DMS 273 (cell line): ENCODE measurements at regions not wholly inside any gene's neighbourhood (a gene's known extent, or its start where the extent isn't known, plus 50 kb on each side); places are given as distances from the start of the nearest gene placed in this dataset.

Source experiments
- DNase-seq: peaks from one replicate; lab custom pipeline; 2025; ENCODE audit not compliant: unreplicated experiment; lab: John Stamatoyannopoulos, UW

DNA sequence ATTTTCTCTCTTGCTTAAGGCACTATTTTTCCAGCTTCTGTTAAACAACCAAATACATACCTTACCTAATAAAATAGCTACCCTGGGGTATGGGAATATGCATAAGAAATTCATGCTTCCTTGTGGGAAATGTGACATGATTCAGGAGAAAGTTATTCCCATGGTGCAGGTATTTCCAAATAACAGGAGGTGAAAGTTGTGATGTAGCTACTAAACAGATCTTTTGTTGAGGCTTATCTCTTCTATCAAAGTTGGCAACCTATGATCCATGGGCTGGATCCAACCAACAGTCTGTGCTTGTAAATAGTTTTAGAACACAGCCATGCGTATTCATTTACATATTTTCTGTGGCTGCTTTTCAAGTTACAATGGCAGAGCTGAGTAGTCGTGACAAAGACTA lies 177.8 kb upstream of the NBEA start:
- no peak for DNase-seq

- DNase-seq = no peak
Observed at GRCh38 chr13:34765446-34766180, 176.5 kb upstream of the NBEA start.

- no peak for DNase-seq
Observed at GRCh38 chr13:34767778-34768177, 174.3 kb upstream of the NBEA start.

DNA sequence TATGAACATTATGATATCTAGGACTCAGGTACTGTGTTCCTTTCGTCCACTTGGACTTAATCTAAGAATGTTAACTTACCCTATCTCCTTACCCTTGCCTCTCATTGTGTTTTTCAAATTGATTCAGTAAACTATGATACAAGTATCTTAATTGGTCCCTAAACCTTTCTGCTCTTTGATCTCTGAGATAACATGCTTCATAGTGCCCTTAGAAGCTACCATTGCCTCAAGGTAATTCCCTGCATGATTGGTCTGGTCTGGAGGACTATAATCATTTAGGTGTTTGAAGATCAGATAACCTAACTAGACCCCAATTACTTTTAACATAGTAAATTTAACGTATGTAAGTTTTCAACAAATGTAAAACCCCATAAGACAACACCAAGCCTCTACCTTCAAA lies 169.9 kb upstream of the NBEA start:
- no peak for DNase-seq

GRCh38 chr13:34772881-34773280 lies 169.2 kb upstream of the NBEA start:
- no peak for DNase-seq

- no peak for DNase-seq
Observed at GRCh38 chr13:34776390-34776981, 165.6 kb upstream of the NBEA start.

DNA sequence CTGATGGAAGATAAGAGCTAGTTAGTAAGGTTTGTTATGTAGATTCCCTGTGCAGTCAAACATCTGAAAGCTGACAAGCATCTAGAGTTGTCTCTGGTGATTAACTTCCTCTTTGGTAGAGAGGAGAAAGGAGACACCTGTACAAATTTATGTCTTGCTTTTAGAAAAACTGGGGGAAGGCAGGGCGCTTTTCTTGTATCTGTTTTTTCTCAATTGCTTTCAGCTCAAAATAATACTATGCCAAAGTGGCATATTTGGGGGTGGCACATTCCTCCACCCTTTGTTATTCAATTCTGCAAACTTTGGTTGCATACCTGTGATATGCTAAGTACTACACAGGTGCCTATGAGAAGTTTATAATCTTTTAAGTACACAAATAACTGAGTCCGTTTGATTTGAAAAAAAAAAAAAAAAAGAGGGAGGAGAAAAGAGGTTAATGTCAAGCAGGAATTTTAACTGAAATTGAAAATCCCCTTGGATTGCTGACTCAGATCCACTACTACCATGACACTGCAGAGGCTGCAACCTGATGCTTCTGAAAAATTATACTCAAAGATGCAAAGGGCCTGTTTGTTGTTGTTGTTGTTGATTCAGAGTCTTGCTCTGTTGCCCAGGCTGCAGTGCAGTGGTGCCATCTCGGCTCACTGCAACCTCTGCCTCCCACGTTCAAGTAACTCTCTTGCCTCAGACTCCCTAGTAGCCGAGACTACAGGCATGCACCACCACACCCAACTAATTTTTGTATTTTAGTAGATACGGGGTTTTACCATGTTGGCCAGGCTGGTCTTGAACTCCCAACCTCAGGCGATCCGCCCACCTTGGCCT lies 164.8 kb upstream of the NBEA start:
- no peak for DNase-seq

- no peak for DNase-seq
Observed at GRCh38 chr13:34777914-34778303, 164.2 kb upstream of the NBEA start.

- DNase-seq = peak; percentile 7
Observed at GRCh38 chr13:34779171-34779570, 162.9 kb upstream of the NBEA start.

- no peak for DNase-seq
Observed at GRCh38 chr13:34793301-34793700, 148.8 kb upstream of the NBEA start.

DNA sequence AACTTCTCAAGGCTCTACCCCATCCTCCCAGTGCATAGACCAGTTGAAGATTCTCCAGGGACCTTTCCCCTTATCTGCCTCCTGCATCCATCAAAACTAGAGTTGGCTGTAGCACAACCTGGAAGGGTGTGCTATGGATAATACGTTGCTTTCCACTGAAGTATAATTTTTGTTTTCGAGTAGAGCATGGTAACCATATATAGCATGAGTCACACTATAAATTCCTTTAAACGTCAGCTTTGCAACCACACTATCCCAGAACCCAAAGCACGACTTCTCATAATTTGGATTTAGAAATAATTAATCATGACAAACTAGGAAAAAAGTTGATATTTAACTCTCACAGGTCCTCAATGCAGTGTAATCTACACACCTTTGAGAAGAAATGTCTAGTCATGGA lies 138.3 kb upstream of the NBEA start:
- no peak for DNase-seq

DNA sequence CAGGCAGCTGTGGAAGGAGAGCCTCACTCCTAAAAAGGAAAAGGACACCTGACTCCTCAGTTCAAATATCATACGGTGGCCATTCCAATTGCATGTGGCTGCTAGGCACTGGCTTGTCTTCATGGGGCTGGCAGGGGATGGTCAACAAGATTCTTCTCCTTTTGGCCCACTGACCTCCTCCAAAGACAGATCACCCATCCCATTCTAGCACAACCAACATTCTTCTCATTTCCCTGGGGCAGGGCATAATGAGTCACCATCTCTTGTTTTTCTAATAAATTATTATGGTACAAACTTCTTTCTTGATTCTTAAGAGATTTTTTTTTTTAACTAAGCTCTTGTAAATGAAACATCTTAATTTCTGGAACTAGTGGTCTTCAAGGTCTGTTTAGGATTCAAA lies 136.7 kb upstream of the NBEA start:
- no peak for DNase-seq

DNA sequence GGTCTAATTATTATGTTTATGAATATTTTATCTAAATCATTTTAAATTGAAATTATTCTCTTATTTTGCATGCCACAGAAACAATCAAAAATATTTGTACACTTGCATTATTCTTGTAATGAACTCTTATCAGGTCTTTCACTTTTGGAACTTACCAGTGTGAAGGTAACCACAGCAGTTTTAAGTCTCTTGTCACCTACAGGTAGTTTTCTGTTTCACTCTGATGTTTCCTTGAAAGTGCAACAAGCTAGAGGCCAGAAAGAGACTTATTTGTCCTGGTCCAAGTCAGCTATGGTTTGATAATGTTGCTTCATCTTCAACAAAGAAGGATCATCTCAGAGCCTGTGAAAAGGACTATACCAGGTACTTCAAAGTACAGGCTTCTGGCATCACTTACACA lies 133.4 kb upstream of the NBEA start:
- no peak for DNase-seq

GRCh38 chr13:34810996-34811395 lies 131.1 kb upstream of the NBEA start:
- DNase-seq = no peak

DNA sequence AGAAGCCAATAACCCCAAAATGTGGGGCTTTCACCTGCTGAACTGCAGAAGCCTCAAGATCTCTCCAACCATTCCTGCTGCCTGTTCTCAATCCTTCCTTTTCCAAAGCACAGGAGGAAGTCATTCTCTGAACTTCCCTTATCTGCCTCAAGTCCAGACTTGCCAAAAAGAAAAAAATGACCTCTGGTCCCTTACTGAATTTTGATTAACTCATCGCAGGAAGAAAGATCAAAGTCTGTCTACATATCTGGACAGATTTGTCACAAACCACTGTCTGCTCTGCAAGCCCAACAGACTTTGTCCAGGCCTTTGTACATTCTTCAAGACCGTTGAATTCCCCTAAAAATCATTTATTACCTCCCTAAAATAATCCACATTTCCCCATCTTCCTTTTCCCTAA lies 126.5 kb upstream of the NBEA start:
- no peak for DNase-seq

DNA sequence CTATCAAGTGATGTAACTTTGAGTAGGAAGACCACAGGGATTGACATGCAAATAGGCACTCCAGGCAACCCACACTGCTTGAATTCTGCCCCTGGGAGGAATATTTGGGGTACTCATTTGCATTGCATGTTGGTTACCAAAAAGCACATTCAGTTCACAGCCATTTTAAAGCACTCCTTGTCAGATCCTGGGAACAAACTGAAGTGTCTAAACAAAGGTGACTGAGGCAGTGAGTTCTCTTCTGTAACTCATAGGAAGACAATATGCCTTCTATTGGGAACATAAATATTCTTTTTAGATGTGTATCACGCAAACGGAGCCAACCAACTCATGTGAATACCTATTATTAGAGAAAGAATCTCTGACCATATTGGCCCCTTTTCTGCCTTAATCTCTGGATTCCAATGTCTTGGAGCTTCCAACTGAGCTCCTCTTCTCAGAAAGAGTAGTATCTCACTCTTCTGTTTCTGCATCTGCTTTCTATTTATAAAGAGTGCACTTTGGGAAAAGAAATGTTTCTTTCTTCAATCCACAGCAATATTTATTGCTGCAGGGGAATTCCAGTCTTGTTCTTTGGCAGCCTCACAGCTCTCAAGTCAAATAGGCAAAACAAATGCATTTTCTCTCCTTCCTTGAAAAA lies 125.7 kb upstream of the NBEA start:
- no peak for DNase-seq

DNA sequence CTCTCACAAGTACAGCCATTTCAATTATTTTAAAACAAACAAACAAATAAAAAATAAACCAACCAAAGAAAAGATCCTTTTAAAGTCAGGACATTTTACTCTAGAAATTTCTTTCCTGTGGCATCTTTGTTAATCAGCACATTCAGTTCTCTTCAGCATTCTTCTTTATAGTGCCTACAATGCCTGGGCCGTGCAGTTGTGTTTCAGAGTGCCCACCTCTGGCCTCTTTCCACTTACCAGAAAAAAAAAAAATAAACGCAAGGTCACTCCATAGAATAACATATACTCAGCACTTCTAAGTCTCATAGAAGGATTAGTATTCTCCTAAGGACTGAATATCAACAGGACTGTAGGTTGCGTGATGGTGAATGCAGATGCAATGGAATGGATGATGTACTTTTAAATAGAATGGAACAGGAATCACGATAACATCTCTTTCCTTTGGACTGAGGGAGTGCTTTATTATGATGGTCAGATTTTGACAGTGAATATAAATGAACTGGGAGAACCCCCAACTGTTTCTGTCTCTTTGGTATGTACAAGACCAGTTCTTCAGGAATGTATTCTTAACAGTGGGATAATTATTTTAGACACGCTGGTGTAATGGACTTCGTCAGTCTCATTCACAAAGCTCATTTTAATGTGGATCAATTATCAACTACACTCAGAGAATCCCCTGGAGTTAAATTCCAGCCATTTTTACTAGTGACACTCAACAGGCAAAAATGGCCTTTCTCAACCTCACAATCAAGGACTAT lies 125.0 kb upstream of the NBEA start:
- DNase-seq = no peak

DNA sequence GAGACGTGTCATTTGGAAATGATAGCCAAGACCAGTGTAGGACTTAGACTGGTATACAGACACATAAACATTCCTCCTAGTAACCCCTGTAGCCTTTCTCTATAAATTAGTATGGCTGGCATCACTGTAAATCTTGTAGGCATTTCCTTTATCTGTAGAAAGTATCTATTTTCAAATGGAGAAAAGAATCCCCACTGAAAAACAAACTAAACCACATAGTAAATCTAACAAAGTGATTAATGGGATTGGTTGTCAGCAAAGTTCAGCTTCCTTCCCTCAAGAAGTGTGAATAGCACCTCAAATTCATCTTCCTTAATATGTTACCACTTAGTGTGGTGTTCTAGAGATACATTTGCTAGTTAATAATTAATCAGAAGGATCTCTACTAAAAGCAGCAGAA lies 119.4 kb upstream of the NBEA start:
- DNase-seq = no peak

DNA sequence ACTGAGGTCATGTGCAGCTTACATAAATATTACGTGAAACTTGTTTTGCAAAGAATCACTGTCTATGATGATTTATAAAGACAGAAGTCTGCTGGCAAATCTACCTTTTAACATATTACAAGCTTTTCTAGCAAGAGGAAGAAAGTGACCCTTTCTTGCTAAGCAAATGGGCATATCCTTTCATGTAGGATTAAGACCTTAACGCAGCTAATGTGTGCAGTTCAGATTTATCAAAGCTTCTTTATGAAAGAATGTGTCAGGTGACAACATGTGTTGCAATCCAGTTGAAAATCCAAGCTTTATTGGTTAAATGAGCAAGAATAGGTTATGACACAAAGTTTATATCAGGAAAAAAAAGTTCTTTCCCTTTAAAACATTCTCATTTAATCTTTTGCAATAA lies 115.6 kb upstream of the NBEA start:
- no peak for DNase-seq

DNA sequence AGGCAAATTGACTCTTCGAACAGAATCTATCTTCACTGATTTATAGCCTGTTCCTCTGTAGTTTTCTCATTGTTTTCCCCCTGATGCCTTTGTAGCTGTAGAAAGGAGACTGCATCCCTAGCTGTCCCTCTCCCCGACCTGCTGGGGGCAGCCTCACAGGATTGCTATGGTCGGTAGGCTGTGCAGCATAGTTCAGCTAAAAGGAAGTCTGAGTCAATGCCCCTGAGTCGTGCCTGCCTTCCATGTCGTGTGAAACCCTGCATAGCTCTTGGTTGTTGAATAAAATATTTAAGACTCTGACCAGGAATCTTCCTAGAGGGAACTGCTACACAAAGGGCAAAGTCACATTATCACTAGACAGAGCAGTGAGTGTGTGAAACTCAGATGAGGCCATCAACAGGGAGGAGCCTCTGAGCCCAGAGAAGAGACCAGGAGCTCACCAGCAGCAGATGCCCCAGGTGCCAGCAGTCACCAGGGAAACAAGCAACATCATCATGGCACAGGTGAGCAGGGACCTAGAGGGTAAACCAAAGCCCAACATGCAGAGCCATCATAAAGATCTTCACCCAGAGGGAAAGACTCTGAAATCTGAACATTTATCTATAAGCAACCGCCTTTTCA lies 108.4 kb upstream of the NBEA start:
- no peak for DNase-seq

DNA sequence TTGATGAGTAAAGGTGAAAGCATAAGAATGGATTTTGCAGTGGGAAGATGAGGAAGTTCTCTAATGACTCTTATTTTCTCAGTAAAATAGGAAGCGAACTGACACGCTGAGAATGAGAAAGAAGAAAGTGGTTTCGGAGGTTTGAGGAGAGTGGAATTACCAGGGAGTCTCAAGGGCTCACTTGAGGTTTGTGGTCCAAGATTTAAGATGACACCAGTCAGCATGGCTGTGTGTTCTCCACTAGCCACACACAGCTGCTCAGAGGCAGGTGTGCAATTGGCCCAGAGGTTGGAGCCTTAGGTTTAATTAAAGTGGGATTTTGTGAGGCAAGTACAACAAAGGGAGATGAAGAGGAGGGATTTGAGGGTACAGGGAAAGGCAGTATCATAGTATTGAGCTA lies 99.6 kb upstream of the NBEA start:
- no peak for DNase-seq
